Caco-2 (cell line): ENCODE measurements at regions not wholly inside any gene's neighbourhood (a gene's known extent, or its start where the extent isn't known, plus 50 kb on each side); places are given as distances from the start of the nearest gene placed in this dataset.

Experiments
- BruUV-seq: library from RNA; stranded (reverse); fragments of 400-500 nt; replicated peaks from 2 replicates; lab custom pipeline; 2021; lab: Mats Ljungman, UMichigan
- CTCF ChIA-PET: fragments of 300-600 bp; sonication (Branson Sonifier 250); formaldehyde crosslinking; loops from one replicate; lab custom pipeline; 2022; ENCODE audit warnings: antibody characterized with exemption; lab: Charles Lee
- POLR2A ChIA-PET: fragments of 300-600 bp; sonication (Branson Sonifier 250); formaldehyde crosslinking; loops from one replicate; lab custom pipeline; 2022; ENCODE audit warnings: antibody characterized with exemption; lab: Charles Lee
- DNase-seq, 2 experiments: peaks; one replicate each; pipeline versions ENCODE4 v3.0.0 to v3.0.0-alpha.2; 2020 to 2022
- H3K27me3 ChIP-seq: replicated peaks from 2 replicates; pipeline ENCODE4 v1.6.0; 2011; ENCODE audit warnings: low read length; ENCODE audit not compliant: control insufficient read depth, insufficient read depth
- H3K36me3 ChIP-seq: 2 replicates; pipeline ENCODE4 v1.5.1; 2011; ENCODE audit warnings: low read length; ENCODE audit not compliant: control insufficient read depth, insufficient read depth
- H3K4me1 ChIP-seq: fragments of 250-450 bp; sonication (Bioruptor Pico); 2 replicates; pipeline ENCODE4 v1.5.1; 2020; ENCODE audit warnings: mild to moderate bottlenecking
- H3K4me3 ChIP-seq: 2 replicates; pipeline ENCODE4 v1.5.1; 2011; ENCODE audit warnings: low read depth, mild to moderate bottlenecking, control low read depth, low read length
- H3K9me3 ChIP-seq: fragments of 250-450 bp; sonication (Bioruptor Pico); 2 replicates; pipeline ENCODE4 v1.5.1; 2020; ENCODE audit warnings: mild to moderate bottlenecking, moderate library complexity
- H3K27ac Mint-ChIP-seq: one replicate; pipeline ENCODE4 v1.8.0; 2022; ENCODE audit warnings: mixed read lengths; ENCODE audit not compliant: unreplicated experiment
- H3K27me3 Mint-ChIP-seq: one replicate; pipeline ENCODE4 v1.8.0; 2022; ENCODE audit warnings: mixed read lengths; ENCODE audit not compliant: insufficient read depth, unreplicated experiment
- H3K36me3 Mint-ChIP-seq: one replicate; pipeline ENCODE4 v1.8.0; 2022; ENCODE audit warnings: mild to moderate bottlenecking, mixed read lengths; ENCODE audit not compliant: insufficient read depth, unreplicated experiment
- H3K4me1 Mint-ChIP-seq: one replicate; pipeline ENCODE4 v1.8.0; 2022; ENCODE audit warnings: low read depth, mixed read lengths; ENCODE audit not compliant: unreplicated experiment
- H3K4me3 Mint-ChIP-seq: one replicate; pipeline ENCODE4 v1.8.0; 2022; ENCODE audit warnings: mild to moderate bottlenecking, moderate library complexity, mixed read lengths; ENCODE audit not compliant: unreplicated experiment
- H3K9me3 Mint-ChIP-seq: one replicate; pipeline ENCODE4 v1.8.0; 2022; ENCODE audit warnings: mixed read lengths; ENCODE audit not compliant: unreplicated experiment
- intact Hi-C: fragments of 100-400 bp; cut with micrococcal nuclease; formaldehyde crosslinking; loops from one replicate; pipeline ENCODE4 v1.10.0; 2022; ENCODE audit not compliant: unreplicated experiment
- TF ChIP-seq, protein P1 (sequence below), 2 experiments: fragments of 200-600 bp in 1 of 2; IDR thresholded peaks; 1 replicate in 1 of 2; 2 replicates in 1 of 2; pipeline versions ENCODE4 v1.5.1 to v1.8.0; 2011 to 2022; ENCODE audit warnings: antibody characterized with exemption in 1 of 2, control low read depth in 1 of 2, inconsistent platforms in 1 of 2, low read depth in 1 of 2, low read length in 1 of 2, mild to moderate bottlenecking in 1 of 2, moderate library complexity in 1 of 2; ENCODE audit not compliant: insufficient read depth in 1 of 2, severe bottlenecking in 1 of 2, unreplicated experiment in 1 of 2

DNA sequence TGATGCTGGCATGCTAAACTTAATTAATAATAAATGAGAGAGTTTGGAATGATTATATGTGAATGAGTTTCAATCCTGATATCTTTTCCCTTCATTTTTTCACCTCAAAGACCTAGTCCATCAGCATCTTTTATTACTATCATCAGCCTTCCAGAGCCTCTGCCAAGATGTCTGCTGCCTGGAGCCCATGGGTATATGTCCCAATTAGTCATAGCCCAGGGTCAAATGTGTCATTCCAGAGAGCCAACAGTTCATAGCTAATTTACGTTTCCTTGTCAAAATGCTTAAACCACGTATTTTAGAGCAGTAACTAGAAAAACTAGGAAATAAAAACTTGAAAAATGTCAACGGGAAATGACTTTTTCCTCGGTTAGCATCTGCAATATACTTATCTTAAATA is 457.9 kb downstream of the SI start:
- CTCF ChIA-PET = no interaction called here
- no peaks in the 10 kb centered on the region for H3K9me3 ChIP-seq
- Mint-ChIP-seq H3K9me3 (no peaks in the 10 kb centered on the region), H3K36me3 (no peaks in the 10 kb centered on the region), H3K27ac (no peak overlapping the region), H3K27me3 (peaks cover 3% of the 10 kb centered on the region), H3K4me1 (no peaks in the 10 kb centered on the region), H3K4me3 (no peak overlapping the region)
- H3K27me3 ChIP-seq = no peaks in the 10 kb centered on the region
- intact Hi-C loops = no loop called here
- no TSS peak for BruUV-seq
- no peak for DNase-seq
- TF ChIP-seq, protein P1, sequence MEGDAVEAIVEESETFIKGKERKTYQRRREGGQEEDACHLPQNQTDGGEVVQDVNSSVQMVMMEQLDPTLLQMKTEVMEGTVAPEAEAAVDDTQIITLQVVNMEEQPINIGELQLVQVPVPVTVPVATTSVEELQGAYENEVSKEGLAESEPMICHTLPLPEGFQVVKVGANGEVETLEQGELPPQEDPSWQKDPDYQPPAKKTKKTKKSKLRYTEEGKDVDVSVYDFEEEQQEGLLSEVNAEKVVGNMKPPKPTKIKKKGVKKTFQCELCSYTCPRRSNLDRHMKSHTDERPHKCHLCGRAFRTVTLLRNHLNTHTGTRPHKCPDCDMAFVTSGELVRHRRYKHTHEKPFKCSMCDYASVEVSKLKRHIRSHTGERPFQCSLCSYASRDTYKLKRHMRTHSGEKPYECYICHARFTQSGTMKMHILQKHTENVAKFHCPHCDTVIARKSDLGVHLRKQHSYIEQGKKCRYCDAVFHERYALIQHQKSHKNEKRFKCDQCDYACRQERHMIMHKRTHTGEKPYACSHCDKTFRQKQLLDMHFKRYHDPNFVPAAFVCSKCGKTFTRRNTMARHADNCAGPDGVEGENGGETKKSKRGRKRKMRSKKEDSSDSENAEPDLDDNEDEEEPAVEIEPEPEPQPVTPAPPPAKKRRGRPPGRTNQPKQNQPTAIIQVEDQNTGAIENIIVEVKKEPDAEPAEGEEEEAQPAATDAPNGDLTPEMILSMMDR (IDR thresholded peaks at IDR 0.05; ENCODE audit: insufficient read depth in 1 of 2, low read depth in 1 of 2, low read length in 1 of 2, severe bottlenecking in 1 of 2, unreplicated experiment in 1 of 2) = no peak
- H3K36me3 ChIP-seq = no peaks in the 10 kb centered on the region
- POLR2A ChIA-PET = no interaction called here
- H3K4me1 ChIP-seq = no peaks in the 10 kb centered on the region
- no peak overlapping the region for H3K4me3 ChIP-seq

DNA sequence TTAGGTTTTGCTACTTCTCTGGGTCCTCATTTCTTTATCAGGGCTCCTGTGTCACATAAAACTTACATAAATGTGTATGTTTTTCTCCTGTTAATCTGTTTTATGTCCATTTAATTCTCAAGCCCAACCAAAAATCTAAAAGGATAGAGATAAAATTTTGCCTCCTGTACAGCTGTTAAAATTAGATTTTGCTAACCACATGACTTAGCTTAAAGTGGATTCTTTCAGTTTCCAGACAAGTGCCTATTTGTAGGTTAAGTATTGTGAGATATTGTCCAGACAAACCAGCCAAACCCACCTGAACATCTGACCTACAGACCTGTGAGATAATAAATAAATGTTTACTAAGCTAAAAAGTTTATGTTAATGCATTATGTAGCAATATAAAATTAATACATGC is 465.5 kb downstream of the SI start:
- Mint-ChIP-seq H3K27me3 (peaks cover 3% of the 10 kb centered on the region), H3K9me3 (no peaks in the 10 kb centered on the region), H3K4me1 (no peaks in the 10 kb centered on the region), H3K27ac (no peak overlapping the region), H3K4me3 (no peak overlapping the region), H3K36me3 (no peaks in the 10 kb centered on the region)
- H3K36me3 ChIP-seq = no peaks in the 10 kb centered on the region
- no TSS peak for BruUV-seq
- intact Hi-C loops = no loop called here
- no peak overlapping the region for H3K4me3 ChIP-seq
- no peaks in the 10 kb centered on the region for H3K27me3 ChIP-seq
- CTCF ChIA-PET = no interaction called here
- no peaks in the 10 kb centered on the region for H3K4me1 ChIP-seq
- TF ChIP-seq, protein P1 (IDR thresholded peaks at IDR 0.05; ENCODE audit: insufficient read depth in 1 of 2, low read depth in 1 of 2, low read length in 1 of 2, severe bottlenecking in 1 of 2, unreplicated experiment in 1 of 2) = no peak
- DNase-seq = no peak
- no peaks in the 10 kb centered on the region for H3K9me3 ChIP-seq
- POLR2A ChIA-PET = no interaction called here

DNA sequence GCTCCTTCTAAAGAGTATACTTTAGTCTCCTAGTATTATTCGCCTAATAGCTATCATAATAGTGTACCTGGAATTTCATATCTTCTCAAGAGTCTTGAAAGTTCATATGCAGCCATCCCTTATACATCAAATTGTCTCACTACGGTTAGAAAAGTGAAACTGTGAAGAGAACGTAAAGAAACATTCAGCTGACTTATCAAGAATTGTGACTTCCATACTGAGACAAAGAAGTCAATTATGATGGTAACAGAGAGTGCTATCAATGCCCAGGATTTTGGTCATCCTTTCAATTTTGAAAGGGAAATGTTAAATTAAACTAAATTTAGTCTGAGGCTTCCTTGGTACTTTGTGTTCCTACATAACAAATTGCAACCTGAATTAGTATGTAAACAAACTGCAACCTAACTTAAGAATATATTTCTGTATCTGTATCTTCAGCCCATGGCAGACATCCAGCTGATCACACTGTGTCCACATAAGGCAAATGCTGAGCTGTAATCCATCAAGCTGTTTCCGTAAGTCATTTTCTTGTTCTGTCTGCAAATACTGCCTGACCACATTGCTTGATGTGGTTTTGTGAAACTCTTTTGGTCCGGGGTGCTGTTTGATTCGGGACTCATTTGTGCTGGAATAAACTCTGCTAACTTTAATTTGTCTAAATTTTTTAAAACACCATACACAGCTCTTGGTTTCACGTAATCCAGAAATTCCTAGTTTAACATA is 469.6 kb downstream of the SI start:
- H3K36me3 Mint-ChIP-seq = no peaks in the 10 kb centered on the region
- Histone ChIP-seq H3K9me3 (no peaks in the 10 kb centered on the region), H3K27me3 (no peaks in the 10 kb centered on the region), H3K4me3 (no peak overlapping the region), H3K36me3 (no peaks in the 10 kb centered on the region), H3K4me1 (no peaks in the 10 kb centered on the region)
- H3K4me1 Mint-ChIP-seq = no peaks in the 10 kb centered on the region
- CTCF ChIA-PET = no interaction called here
- no peak for DNase-seq
- H3K27me3 Mint-ChIP-seq = no peaks in the 10 kb centered on the region
- no TSS peak for BruUV-seq
- POLR2A ChIA-PET = no interaction called here
- no peak overlapping the region for H3K27ac Mint-ChIP-seq
- H3K4me3 Mint-ChIP-seq = no peak overlapping the region
- intact Hi-C loops = no loop called here
- TF ChIP-seq, protein P1 (IDR thresholded peaks at IDR 0.05; ENCODE audit: insufficient read depth in 1 of 2, low read depth in 1 of 2, low read length in 1 of 2, severe bottlenecking in 1 of 2, unreplicated experiment in 1 of 2) = no peak
- no peaks in the 10 kb centered on the region for H3K9me3 Mint-ChIP-seq
